ENCODE measurements at regions not wholly inside any gene's neighbourhood (a gene's known extent, or its start where the extent isn't known, plus 50 kb on each side); places are given as distances from the start of the nearest gene placed in this dataset.

- TF ChIP-seq CTCF (IDR thresholded peaks at IDR 0.05) (no peak), POLR2A (IDR thresholded peaks at IDR 0.05) (no peak)
Observed at GRCh38 chr19:29401712-29402421, 123.9 kb upstream of the VSTM2B start.
